22Rv1 (cell line): ENCODE measurements at regions not wholly inside any gene's neighbourhood (a gene's known extent, or its start where the extent isn't known, plus 50 kb on each side); places are given as distances from the start of the nearest gene placed in this dataset.

Source experiments
- CTCF ChIP-seq: fragments of 450-650 bp; IDR thresholded peaks from 2 replicates; pipeline ENCODE4 v1.5.1; 2017; ENCODE audit warnings: mild to moderate bottlenecking
- ZFX ChIP-seq: fragments of 450-650 bp; IDR thresholded peaks from 2 replicates; pipeline ENCODE4 v1.6.1; 2017; ENCODE audit warnings: antibody characterized with exemption, borderline replicate concordance

GRCh38 chr11:110856340-110856739 lies 144.1 kb upstream of the ARHGAP20 start:
- TF ChIP-seq CTCF, result no peak
- TF ChIP-seq ZFX, result no peak
